K562 (cell line): ENCODE measurements at regions not wholly inside any gene's neighbourhood (a gene's known extent, or its start where the extent isn't known, plus 50 kb on each side); places are given as distances from the start of the nearest gene placed in this dataset.

Experiments
- ATF1 ChIP-seq, 2 experiments: fragments of 450-650 bp in 1 of 2; IDR thresholded peaks; 2 replicates each; pipeline ENCODE4 v1.6.1; 2016; ENCODE audit warnings: missing compliant biosample characterization in 1 of 2, missing genetic modification characterization in 1 of 2
- ATF6 ChIP-seq: sonication (generic); formaldehyde crosslinking; IDR thresholded peaks from 2 replicates; pipeline ENCODE4 v1.4.0; 2020; ENCODE audit warnings: mild to moderate bottlenecking, missing genetic modification reagents
- DDX20 ChIP-seq: fragments of 450-650 bp; IDR thresholded peaks from 2 replicates; pipeline ENCODE4 v1.6.1; 2016; ENCODE audit warnings: missing genetic modification characterization, low read depth, mild to moderate bottlenecking, missing compliant biosample characterization, moderate library complexity
- FOXK1 ChIP-seq: sonication (generic); formaldehyde crosslinking; IDR thresholded peaks from 2 replicates; pipeline ENCODE4 v1.8.0; 2022; ENCODE audit warnings: missing genetic modification reagents, mild to moderate bottlenecking, borderline replicate concordance
- PBX2 ChIP-seq, 2 experiments: IDR thresholded peaks in 1 of 2; conservative IDR thresholded peaks in 1 of 2; 2 replicates each; pipeline ENCODE4 v1.6.1; 2016; ENCODE audit warnings: low read depth in 2 of 2, mild to moderate bottlenecking in 1 of 2, missing compliant biosample characterization in 1 of 2, missing genetic modification characterization in 1 of 2, moderate library complexity in 1 of 2
- RCOR1 ChIP-seq, 2 experiments: IDR thresholded peaks; 2 replicates each; pipeline ENCODE4 v1.6.1; 2012; ENCODE audit warnings: low read depth in 2 of 2, low read length in 2 of 2, borderline replicate concordance in 1 of 2, improper control_type of control experiment in 1 of 2
- SMAD4 ChIP-seq: fragments of 250-450 bp; sonication (Bioruptor Pico); conservative IDR thresholded peaks from 2 replicates; pipeline ENCODE4 v1.8.0; 2021; ENCODE audit warnings: inconsistent platforms, mild to moderate bottlenecking, moderate library complexity
- XRCC5 ChIP-seq: fragments of 200-400 bp; formaldehyde crosslinking; IDR thresholded peaks from 2 replicates; pipeline ENCODE4 v1.6.1; 2017; ENCODE audit warnings: low read depth, mild to moderate bottlenecking, low read length
- ZNF407 ChIP-seq: fragments of 450-650 bp; IDR thresholded peaks from 2 replicates; pipeline ENCODE4 v1.6.1; 2016; ENCODE audit warnings: low read depth

GRCh38 chr1:60886793-60887331 lies 195.5 kb upstream of the NFIA start (continued):
- no peak for TF ChIP-seq ZNF407
- TF ChIP-seq RCOR1 (IDR thresholded peaks at IDR 0.05; ENCODE audit: borderline replicate concordance in 1 of 2, low read depth in 2 of 2, low read length in 2 of 2), result peak in 1 of 2 experiments; percentile 92; a peak in 2 of 4 replicates
- TF ChIP-seq XRCC5, result no peak
- no peak for TF ChIP-seq FOXK1 (CRISPR knock-in tag)
- no peak for TF ChIP-seq PBX2 (CRISPR knock-in tag; IDR thresholded peaks at IDR 0.05; ENCODE audit: low read depth)
- no peak for TF ChIP-seq PBX2 (tag; conservative IDR thresholded peaks at IDR 0.05; ENCODE audit: low read depth)
- no peak for TF ChIP-seq DDX20 (tag)
- no peak for TF ChIP-seq ATF1 (CRISPR knock-in tag; IDR thresholded peaks at IDR 0.05)
- 0 out of 2 replicates have a peak, but pooled peaks have one; percentile 28 for TF ChIP-seq ATF1 (tag; IDR thresholded peaks at IDR 0.05)
- TF ChIP-seq ATF6 (CRISPR knock-in tag), result no peak
- peak; percentile 67 for TF ChIP-seq SMAD4 (CRISPR knock-in tag)
